ENCODE measurements at regions not wholly inside any gene's neighbourhood (a gene's known extent, or its start where the extent isn't known, plus 50 kb on each side); places are given as distances from the start of the nearest gene placed in this dataset.

- no peak for TF ChIP-seq EZH2phosphoT487 (IDR thresholded peaks at IDR 0.05; ENCODE audit: insufficient read depth, low read depth)
- TF ChIP-seq EZH2 (IDR thresholded peaks at IDR 0.05; ENCODE audit: insufficient read depth, poor library complexity, severe bottlenecking) = no peak
- 53 to 60% methylated on average over 2 of the region's 2 CpGs for WGBS, 2 experiments (ENCODE audit: low coverage in 1 of 2, low lambda C conversion rate in 2 of 2, missing lambda C conversion rate in 2 of 2)
These were observed 357.7 kb upstream of the FLRT2 start for GRCh38 chr14:85172290-85172689.

DNA sequence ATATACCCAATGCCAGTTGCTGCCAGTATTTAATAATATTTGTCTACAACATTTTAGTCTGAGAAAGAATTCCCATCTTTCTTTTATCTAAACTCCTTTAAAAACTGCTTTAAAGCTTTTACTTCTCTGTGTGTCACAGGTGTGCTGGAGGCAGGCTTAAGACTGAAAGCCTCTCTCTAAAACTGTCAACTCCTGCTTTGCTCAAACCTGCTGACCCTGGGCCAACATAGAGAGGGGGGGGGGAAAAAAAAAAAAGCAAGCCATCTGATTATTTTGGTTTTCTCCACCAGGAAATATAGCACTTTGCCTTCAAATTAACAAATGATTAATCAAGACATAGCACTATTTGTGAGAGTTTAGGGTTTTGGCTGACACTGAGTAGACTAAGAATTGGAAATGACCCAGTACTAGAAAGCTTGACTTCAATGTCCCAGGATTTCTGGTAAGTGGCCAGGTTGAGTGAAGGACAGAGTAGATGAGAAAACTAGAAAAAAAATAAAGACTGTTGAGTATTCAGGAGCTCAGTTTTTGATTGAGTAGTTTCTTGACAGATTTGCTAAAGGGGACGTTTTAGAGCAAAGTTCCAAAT is 357.0 kb upstream of the FLRT2 start:
- no peaks in the 10 kb centered on the region for H3K79me2 ChIP-seq (ENCODE audit: insufficient read depth)
- no peak overlapping the region for H3K9ac ChIP-seq
- 33 to 50% methylated on average over 1 of the region's 1 CpG for whole genome bisulfite sequencing, 2 experiments (ENCODE audit: low coverage in 1 of 2, low lambda C conversion rate in 2 of 2, missing lambda C conversion rate in 2 of 2)

More at GRCh38 chr14:85172290-85172689, 357.7 kb upstream of the FLRT2 start:
- no peak overlapping the region for H3K4me2 ChIP-seq (ENCODE audit: unreplicated experiment)
- no peak overlapping the region for H3K9ac ChIP-seq
- no peak overlapping the region for H3K27ac ChIP-seq
- no peaks in the 10 kb centered on the region for H4K20me1 ChIP-seq (ENCODE audit: insufficient read depth)
- in situ Hi-C loops (cut with MboI) = no loop called here
- H3K36me3 ChIP-seq (ENCODE audit: low read depth) = no peaks in the 10 kb centered on the region
- no peaks in the 10 kb centered on the region for H3K27me3 ChIP-seq (replicated peaks; ENCODE audit: insufficient read depth)
- H3K9me3 ChIP-seq (ENCODE audit: low read depth) = no peaks in the 10 kb centered on the region
- no peaks in the 10 kb centered on the region for H3F3A ChIP-seq (ENCODE audit: insufficient read depth)
- no peak for DNase-seq
- H3K9me2 ChIP-seq (ENCODE audit: insufficient read depth) = no peaks in the 10 kb centered on the region
- peaks cover 11% of the 10 kb centered on the region for H3K4me1 ChIP-seq (ENCODE audit: insufficient read depth)
- H3K4me3 ChIP-seq = no peak overlapping the region
- no peak overlapping the region for H2AFZ ChIP-seq
- H3K79me2 ChIP-seq (ENCODE audit: insufficient read depth) = no peaks in the 10 kb centered on the region

GRCh38 chr14:85175556-85175955 is 354.4 kb upstream of the FLRT2 start:
- Histone ChIP-seq H2AFZ (no peak overlapping the region), H3K4me3 (no peak overlapping the region), H3K9ac (no peak overlapping the region), H3F3A (ENCODE audit: insufficient read depth) (no peaks in the 10 kb centered on the region), H3K4me2 (ENCODE audit: unreplicated experiment) (no peak overlapping the region), H3K27ac (no peak overlapping the region), H3K79me2 (ENCODE audit: insufficient read depth) (no peaks in the 10 kb centered on the region), H3K27me3 (replicated peaks; ENCODE audit: insufficient read depth) (no peaks in the 10 kb centered on the region), H3K9me2 (ENCODE audit: insufficient read depth) (0 out of 2 replicates have a peak, but pooled peaks cover 2% of the 10 kb centered on the region), H3K4me1 (ENCODE audit: insufficient read depth) (peaks cover 5% of the 10 kb centered on the region), H3K9me3 (ENCODE audit: low read depth) (no peaks in the 10 kb centered on the region), H4K20me1 (ENCODE audit: insufficient read depth) (no peaks in the 10 kb centered on the region), H3K36me3 (ENCODE audit: low read depth) (no peaks in the 10 kb centered on the region)
- 75 to 76% methylated on average over 1 of the region's 1 CpG for WGBS, 2 experiments (ENCODE audit: low coverage in 1 of 2, low lambda C conversion rate in 2 of 2, missing lambda C conversion rate in 2 of 2)
- peak; percentile 62 for DNase-seq
- in situ Hi-C loops (cut with MboI) = no loop called here
- TF ChIP-seq EZH2 (IDR thresholded peaks at IDR 0.05; ENCODE audit: insufficient read depth, poor library complexity, severe bottlenecking) (no peak), EZH2phosphoT487 (IDR thresholded peaks at IDR 0.05; ENCODE audit: insufficient read depth, low read depth) (no peak)

More for the DNA sequence above, 357.0 kb upstream of the FLRT2 start:
- no peak overlapping the region for H3K4me2 ChIP-seq (ENCODE audit: unreplicated experiment)
- no peaks in the 10 kb centered on the region for H3K27me3 ChIP-seq (replicated peaks; ENCODE audit: insufficient read depth)
- DNase-seq = no peak
- no peaks in the 10 kb centered on the region for H3K9me2 ChIP-seq (ENCODE audit: insufficient read depth)
- H2AFZ ChIP-seq = no peak overlapping the region
- no peaks in the 10 kb centered on the region for H3K36me3 ChIP-seq (ENCODE audit: low read depth)
- no peak overlapping the region for H3K4me3 ChIP-seq
- H3K9me3 ChIP-seq (ENCODE audit: low read depth) = no peaks in the 10 kb centered on the region
- TF ChIP-seq EZH2 (IDR thresholded peaks at IDR 0.05; ENCODE audit: insufficient read depth, poor library complexity, severe bottlenecking) (no peak), EZH2phosphoT487 (IDR thresholded peaks at IDR 0.05; ENCODE audit: insufficient read depth, low read depth) (no peak)
- H3F3A ChIP-seq (ENCODE audit: insufficient read depth) = no peaks in the 10 kb centered on the region
- in situ Hi-C loops (cut with MboI) = no loop called here
- H3K4me1 ChIP-seq (ENCODE audit: insufficient read depth) = peaks cover 5% of the 10 kb centered on the region
- no peaks in the 10 kb centered on the region for H4K20me1 ChIP-seq (ENCODE audit: insufficient read depth)
- H3K27ac ChIP-seq = no peak overlapping the region

GRCh38 chr14:85178864-85179263 is 351.1 kb upstream of the FLRT2 start:
- Histone ChIP-seq H3K27ac (no peak overlapping the region), H3K27me3 (replicated peaks; ENCODE audit: insufficient read depth) (no peaks in the 10 kb centered on the region), H3K4me1 (ENCODE audit: insufficient read depth) (peaks cover 5% of the 10 kb centered on the region), H3F3A (ENCODE audit: insufficient read depth) (no peaks in the 10 kb centered on the region), H3K4me2 (ENCODE audit: unreplicated experiment) (no peak overlapping the region), H2AFZ (no peak overlapping the region), H3K9me2 (ENCODE audit: insufficient read depth) (0 out of 2 replicates have a peak, but pooled peaks cover 2% of the 10 kb centered on the region), H3K36me3 (ENCODE audit: low read depth) (no peaks in the 10 kb centered on the region), H4K20me1 (ENCODE audit: insufficient read depth) (no peaks in the 10 kb centered on the region), H3K79me2 (ENCODE audit: insufficient read depth) (no peaks in the 10 kb centered on the region), H3K9ac (no peak overlapping the region), H3K9me3 (ENCODE audit: low read depth) (no peaks in the 10 kb centered on the region), H3K4me3 (no peak overlapping the region)
- in situ Hi-C loops (cut with MboI) = no loop called here
- TF ChIP-seq EZH2phosphoT487 (IDR thresholded peaks at IDR 0.05; ENCODE audit: insufficient read depth, low read depth) = no peak
- no peak for TF ChIP-seq EZH2 (IDR thresholded peaks at IDR 0.05; ENCODE audit: insufficient read depth, poor library complexity, severe bottlenecking)
- no peak for DNase-seq
- WGBS, 2 experiments (ENCODE audit: low coverage in 1 of 2, low lambda C conversion rate in 2 of 2, missing lambda C conversion rate in 2 of 2) = 67% methylated on average over 2 of the region's 2 CpGs
